ENCODE measurements at regions not wholly inside any gene's neighbourhood (a gene's known extent, or its start where the extent isn't known, plus 50 kb on each side); places are given as distances from the start of the nearest gene placed in this dataset.

GRCh38 chr5:152456815-152457443 lies 51.9 kb upstream of the NMUR2 start:
- no TSS peak for BruUV-seq (replicated peaks)
- DNase-seq (ENCODE audit: low spot score) (no peak), FAIRE-seq (no peak), ATAC-seq (no peak)
- in situ Hi-C loops (cut with HindIII; ENCODE audit: extremely low pct_ligation_motif_present, low pct_unique_long_range_greater_than_20kb), result no loop called here
- TF ChIP-seq, protein P1, sequence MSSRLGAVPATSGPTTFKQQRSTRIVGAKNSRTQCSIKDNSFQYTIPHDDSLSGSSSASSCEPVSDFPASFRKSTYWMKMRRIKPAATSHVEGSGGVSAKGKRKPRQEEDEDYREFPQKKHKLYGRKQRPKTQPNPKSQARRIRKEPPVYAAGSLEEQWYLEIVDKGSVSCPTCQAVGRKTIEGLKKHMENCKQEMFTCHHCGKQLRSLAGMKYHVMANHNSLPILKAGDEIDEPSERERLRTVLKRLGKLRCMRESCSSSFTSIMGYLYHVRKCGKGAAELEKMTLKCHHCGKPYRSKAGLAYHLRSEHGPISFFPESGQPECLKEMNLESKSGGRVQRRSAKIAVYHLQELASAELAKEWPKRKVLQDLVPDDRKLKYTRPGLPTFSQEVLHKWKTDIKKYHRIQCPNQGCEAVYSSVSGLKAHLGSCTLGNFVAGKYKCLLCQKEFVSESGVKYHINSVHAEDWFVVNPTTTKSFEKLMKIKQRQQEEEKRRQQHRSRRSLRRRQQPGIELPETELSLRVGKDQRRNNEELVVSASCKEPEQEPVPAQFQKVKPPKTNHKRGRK (CRISPR knock-in tag; IDR thresholded peaks at IDR 0.05), result no peak
- TF ChIP-seq KLF12 (CRISPR knock-in tag; IDR thresholded peaks at IDR 0.05; ENCODE audit: borderline replicate concordance), result no peak
- TF ChIP-seq SOX6 (IDR thresholded peaks at IDR 0.05), result no peak
- no peak for TF ChIP-seq SOX6 (CRISPR knock-in tag; IDR thresholded peaks at IDR 0.05)
- TF ChIP-seq FLYWCH1 (CRISPR knock-in tag; IDR thresholded peaks at IDR 0.05), result no peak
- TF ChIP-seq ZNF354B (CRISPR knock-in tag; IDR thresholded peaks at IDR 0.05), result no peak
- TF ChIP-seq MATR3 (CRISPR knock-in tag; IDR thresholded peaks at IDR 0.05), result no peak
- no peak overlapping the region for H3K27ac ChIP-seq (ENCODE audit: extremely low read length, insufficient read depth, low read length)
- no peak overlapping the region for H3K4me3 ChIP-seq (replicated peaks in 1 of 3; ENCODE audit: insufficient read depth in 1 of 3, low read depth in 2 of 3, low read length in 3 of 3)
- H3K36me3 ChIP-seq (replicated peaks in 1 of 2; ENCODE audit: control insufficient read depth in 1 of 2, insufficient read depth in 2 of 2, low read length in 2 of 2), result no peaks in the 10 kb centered on the region
- no peak overlapping the region for H2AFZ ChIP-seq (ENCODE audit: low read length)
- intact Hi-C loops (cut with micrococcal nuclease; ENCODE audit: unreplicated experiment), result no loop called here
- H3K27me3 ChIP-seq (ENCODE audit: control insufficient read depth in 1 of 2, insufficient read depth in 2 of 2, low read length in 2 of 2), result no peaks in the 10 kb centered on the region
- H3K9ac ChIP-seq (ENCODE audit: insufficient read depth, low read depth, low read length), result no peak overlapping the region
- no peak overlapping the region for H3K4me2 ChIP-seq (ENCODE audit: low read depth, low read length)
- no peaks in the 10 kb centered on the region for H3K4me1 ChIP-seq (ENCODE audit: insufficient read depth, low read length)
- H4K20me1 ChIP-seq (ENCODE audit: insufficient read depth, low read length), result no peaks in the 10 kb centered on the region
- no peaks in the 10 kb centered on the region for H3K79me2 ChIP-seq (ENCODE audit: insufficient read depth, low read length)
- ChIA-PET CTCF (ENCODE audit: low intra/inter-chr PET ratio, low total read pairs) (no interaction called here), POLR2A (no interaction called here)
- no peaks in the 10 kb centered on the region for H3K9me3 ChIP-seq (ENCODE audit: low read length)
- 20% methylated on average over 3 of the region's 3 CpGs for WGBS (ENCODE audit: low lambda C conversion rate)
